ENCODE measurements at regions not wholly inside any gene's neighbourhood (a gene's known extent, or its start where the extent isn't known, plus 50 kb on each side); places are given as distances from the start of the nearest gene placed in this dataset.

- no peak overlapping the region for H3K27ac ChIP-seq (ENCODE audit: low read length)
- no peak for DNase-seq (ENCODE audit: low read depth, low spot score)
- H3K4me1 ChIP-seq (ENCODE audit: control insufficient read depth, insufficient read depth, low read length): no peaks in the 10 kb centered on the region
- H3K27me3 ChIP-seq (ENCODE audit: control insufficient read depth, insufficient read depth, low read length): no peaks in the 10 kb centered on the region
- no peaks in the 10 kb centered on the region for H3K36me3 ChIP-seq (ENCODE audit: control insufficient read depth, insufficient read depth, low read length)
- H3K4me3 ChIP-seq (ENCODE audit: low read length): no peak overlapping the region
- no CpG with 5 or more reads among the region's 6 CpGs for whole genome bisulfite sequencing (ENCODE audit: insufficient coverage, insufficient read length)
- H3K9me3 ChIP-seq (ENCODE audit: control insufficient read depth, insufficient read depth, low read length): no peaks in the 10 kb centered on the region
These were observed 63.3 kb upstream of the ITPRID2 start for GRCh38 chr2:181828122-181828705.

- Histone ChIP-seq H3K4me3 (ENCODE audit: low read length) (no peak overlapping the region), H3K4me1 (ENCODE audit: control insufficient read depth, insufficient read depth, low read length) (no peaks in the 10 kb centered on the region), H3K27ac (ENCODE audit: low read length) (no peak overlapping the region), H3K9me3 (ENCODE audit: control insufficient read depth, insufficient read depth, low read length) (no peaks in the 10 kb centered on the region), H3K36me3 (ENCODE audit: control insufficient read depth, insufficient read depth, low read length) (no peaks in the 10 kb centered on the region), H3K27me3 (ENCODE audit: control insufficient read depth, insufficient read depth, low read length) (no peaks in the 10 kb centered on the region)
- no CpG with 5 or more reads among the region's 1 CpG for WGBS (ENCODE audit: insufficient coverage, insufficient read length)
- no peak for DNase-seq (ENCODE audit: low read depth, low spot score)
These were observed 62.3 kb upstream of the ITPRID2 start for GRCh38 chr2:181829230-181829629.

- no peaks in the 10 kb centered on the region for H3K27me3 ChIP-seq (ENCODE audit: control insufficient read depth, insufficient read depth, low read length)
- H3K9me3 ChIP-seq (ENCODE audit: control insufficient read depth, insufficient read depth, low read length): no peaks in the 10 kb centered on the region
- H3K27ac ChIP-seq (ENCODE audit: low read length): no peak overlapping the region
- H3K36me3 ChIP-seq (ENCODE audit: control insufficient read depth, insufficient read depth, low read length): no peaks in the 10 kb centered on the region
- H3K4me1 ChIP-seq (ENCODE audit: control insufficient read depth, insufficient read depth, low read length): no peaks in the 10 kb centered on the region
- DNase-seq (ENCODE audit: low read depth, low spot score): no peak
- H3K4me3 ChIP-seq (ENCODE audit: low read length): no peak overlapping the region
- no CpG with 5 or more reads among the region's 4 CpGs for WGBS (ENCODE audit: insufficient coverage, insufficient read length)
These were observed 59.5 kb upstream of the ITPRID2 start for GRCh38 chr2:181832015-181832414.

GRCh38 chr2:181836583-181836982 is 54.9 kb upstream of the ITPRID2 start:
- Histone ChIP-seq H3K4me3 (ENCODE audit: low read length) (no peak overlapping the region), H3K27me3 (ENCODE audit: control insufficient read depth, insufficient read depth, low read length) (no peaks in the 10 kb centered on the region), H3K9me3 (ENCODE audit: control insufficient read depth, insufficient read depth, low read length) (no peaks in the 10 kb centered on the region), H3K4me1 (ENCODE audit: control insufficient read depth, insufficient read depth, low read length) (no peaks in the 10 kb centered on the region), H3K27ac (ENCODE audit: low read length) (no peak overlapping the region), H3K36me3 (ENCODE audit: control insufficient read depth, insufficient read depth, low read length) (no peaks in the 10 kb centered on the region)
- no CpG with 5 or more reads among the region's 2 CpGs for WGBS (ENCODE audit: insufficient coverage, insufficient read length)
- no peak for DNase-seq (ENCODE audit: low read depth, low spot score)

DNA sequence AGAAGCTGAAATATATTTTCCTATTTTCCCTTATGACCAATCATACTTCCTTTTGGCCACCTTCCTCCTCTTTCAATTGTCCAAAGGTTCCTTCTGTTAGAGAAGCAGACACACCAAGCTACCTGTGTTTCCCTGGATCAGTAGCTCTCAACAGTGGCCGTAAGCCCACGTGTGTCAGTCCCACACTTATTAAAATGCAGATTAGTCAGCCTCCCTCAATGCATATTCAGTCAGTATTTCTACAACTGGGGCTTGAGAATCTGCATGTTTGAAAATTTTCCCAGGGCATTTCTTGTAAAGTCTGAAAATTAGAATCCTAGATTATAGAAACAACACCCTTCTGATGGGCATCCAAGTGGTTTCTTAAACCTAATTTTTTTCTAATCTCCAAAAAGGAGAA is 54.0 kb upstream of the ITPRID2 start:
- Histone ChIP-seq H3K36me3 (ENCODE audit: control insufficient read depth, insufficient read depth, low read length) (no peaks in the 10 kb centered on the region), H3K4me1 (ENCODE audit: control insufficient read depth, insufficient read depth, low read length) (no peaks in the 10 kb centered on the region), H3K9me3 (ENCODE audit: control insufficient read depth, insufficient read depth, low read length) (no peaks in the 10 kb centered on the region), H3K27ac (ENCODE audit: low read length) (no peak overlapping the region), H3K4me3 (ENCODE audit: low read length) (no peak overlapping the region), H3K27me3 (ENCODE audit: control insufficient read depth, insufficient read depth, low read length) (no peaks in the 10 kb centered on the region)
- no peak for DNase-seq (ENCODE audit: low read depth, low spot score)
- no CpG with 5 or more reads among the region's 2 CpGs for WGBS (ENCODE audit: insufficient coverage, insufficient read length)

GRCh38 chr2:181839811-181840210 is 51.7 kb upstream of the ITPRID2 start:
- WGBS (ENCODE audit: insufficient coverage, insufficient read length): no CpG with 5 or more reads among the region's 1 CpG
- no peak overlapping the region for H3K4me3 ChIP-seq (ENCODE audit: low read length)

DNA sequence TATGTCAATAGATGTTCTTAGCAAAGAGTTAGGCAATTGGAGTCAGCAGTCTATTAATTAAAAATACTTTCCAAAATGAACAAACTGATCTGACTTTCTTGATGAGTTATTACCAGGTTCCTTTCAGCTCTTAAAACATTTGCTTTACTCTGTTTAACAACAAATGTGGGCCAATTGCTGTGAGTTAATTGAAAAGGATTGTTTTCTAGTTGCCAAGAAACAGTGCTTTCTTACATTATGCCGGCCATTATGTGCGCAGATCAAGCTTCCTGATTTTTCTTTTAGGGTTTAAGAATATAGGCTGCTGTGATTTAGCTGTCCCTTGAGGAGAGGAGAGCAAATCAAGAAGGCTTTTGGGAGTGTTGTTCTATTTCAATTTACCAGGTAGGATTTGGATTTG is 50.5 kb upstream of the ITPRID2 start:
- WGBS (ENCODE audit: insufficient coverage, insufficient read length): no CpG with 5 or more reads among the region's 2 CpGs
- no peak overlapping the region for H3K4me3 ChIP-seq (ENCODE audit: low read length)
- H3K27me3 ChIP-seq (ENCODE audit: control insufficient read depth, insufficient read depth, low read length): no peaks in the 10 kb centered on the region
- H3K4me1 ChIP-seq (ENCODE audit: control insufficient read depth, insufficient read depth, low read length): no peaks in the 10 kb centered on the region; the same call in 1 of the 2 replicates
- no peaks in the 10 kb centered on the region for H3K9me3 ChIP-seq (ENCODE audit: control insufficient read depth, insufficient read depth, low read length)
- H3K27ac ChIP-seq (ENCODE audit: low read length): no peak overlapping the region
- H3K36me3 ChIP-seq (ENCODE audit: control insufficient read depth, insufficient read depth, low read length): no peaks in the 10 kb centered on the region
- DNase-seq (ENCODE audit: low read depth, low spot score): no peak

More at GRCh38 chr2:181839811-181840210, 51.7 kb upstream of the ITPRID2 start:
- no peak for DNase-seq (ENCODE audit: low read depth, low spot score)
- Histone ChIP-seq H3K27me3 (ENCODE audit: control insufficient read depth, insufficient read depth, low read length) (no peaks in the 10 kb centered on the region), H3K4me1 (ENCODE audit: control insufficient read depth, insufficient read depth, low read length) (no peaks in the 10 kb centered on the region), H3K9me3 (ENCODE audit: control insufficient read depth, insufficient read depth, low read length) (no peaks in the 10 kb centered on the region), H3K27ac (ENCODE audit: low read length) (no peak overlapping the region), H3K36me3 (ENCODE audit: control insufficient read depth, insufficient read depth, low read length) (no peaks in the 10 kb centered on the region)
